RWPE2 (cell line): ENCODE measurements at regions not wholly inside any gene's neighbourhood (a gene's known extent, or its start where the extent isn't known, plus 50 kb on each side); places are given as distances from the start of the nearest gene placed in this dataset.
"Not testable (repeated sequence)": the region's sequence is repeated elsewhere in the genome, so short reads cannot be mapped to it uniquely, and the experiment has no call there.

Experiments
- ATAC-seq: fragments of 200-7000 bp; cut with Tn5 transposase; 3 replicates; pipeline ENCODE4 v1.9.1; 2021; ENCODE audit warnings: low read depth
- DNase-seq: peaks from one replicate; pipeline ENCODE4 v3.0.0-alpha.2; 2020; ENCODE audit warnings: low spot score
- H3K27ac ChIP-seq: fragments of 450-650 bp; 2 replicates; pipeline ENCODE4 v1.5.1; 2017; ENCODE audit warnings: mild to moderate bottlenecking; ENCODE audit not compliant: poor library complexity, severe bottlenecking
- H3K27me3 ChIP-seq: fragments of 250-450 bp; sonication (Bioruptor Pico); 2 replicates; pipeline ENCODE4 v1.5.1; 2021; ENCODE audit warnings: mild to moderate bottlenecking, moderate library complexity; ENCODE audit not compliant: insufficient read depth, poor library complexity, severe bottlenecking
- H3K36me3 ChIP-seq: fragments of 250-450 bp; sonication (Bioruptor Pico); 2 replicates; pipeline ENCODE4 v1.5.1; 2020; ENCODE audit warnings: low read depth, mild to moderate bottlenecking, moderate library complexity
- H3K4me1 ChIP-seq: fragments of 250-450 bp; sonication (Bioruptor Pico); 2 replicates; pipeline ENCODE4 v1.5.1; 2021; ENCODE audit warnings: mild to moderate bottlenecking, moderate library complexity; ENCODE audit not compliant: insufficient read depth, poor library complexity, severe bottlenecking
- H3K4me3 ChIP-seq: fragments of 250-450 bp; sonication (Bioruptor Pico); 2 replicates; pipeline ENCODE4 v1.5.1; 2021; ENCODE audit warnings: mild to moderate bottlenecking, moderate library complexity; ENCODE audit not compliant: severe bottlenecking
- H3K9me3 ChIP-seq: fragments of 250-450 bp; sonication (Bioruptor Pico); 2 replicates; pipeline ENCODE4 v1.5.1; 2021; ENCODE audit warnings: mild to moderate bottlenecking, moderate library complexity; ENCODE audit not compliant: severe bottlenecking
- CTCF ChIP-seq: fragments of 450-650 bp; IDR thresholded peaks from one replicate; pipeline ENCODE4 v1.5.1; 2017; ENCODE audit warnings: mild to moderate bottlenecking, moderate library complexity; ENCODE audit not compliant: poor library complexity, severe bottlenecking

DNA sequence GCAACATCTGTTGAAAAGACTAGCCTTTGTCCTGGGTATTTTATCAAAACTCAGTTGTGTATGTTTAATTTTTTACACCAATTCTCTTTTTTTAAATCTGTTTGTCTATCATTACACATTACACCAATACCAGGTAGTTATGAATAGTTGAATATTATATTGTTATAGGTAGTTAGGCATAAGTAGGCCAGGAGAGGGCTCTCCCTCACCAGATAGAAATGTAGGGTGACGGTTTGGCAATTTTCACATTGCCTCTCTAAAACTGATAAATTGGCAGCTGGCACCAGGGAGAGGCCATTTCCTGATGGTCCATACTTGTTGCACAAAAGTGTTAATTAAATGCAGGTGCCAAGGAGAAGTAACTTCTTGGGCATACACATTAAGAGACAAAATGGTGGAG lies 483.1 kb upstream of the EPHA6 start:
- no peaks in the 10 kb centered on the region for H3K4me1 ChIP-seq
- no peaks in the 10 kb centered on the region for H3K27me3 ChIP-seq
- H3K27ac ChIP-seq: no peak overlapping the region
- H3K36me3 ChIP-seq: no peaks in the 10 kb centered on the region
- TF ChIP-seq CTCF: peak; percentile 75
- ATAC-seq (peak; percentile 61; the same call in 2 of the 3 replicates), DNase-seq (no peak)
- no peak overlapping the region for H3K4me3 ChIP-seq
- no peaks in the 10 kb centered on the region for H3K9me3 ChIP-seq

- no peak overlapping the region for H3K27ac ChIP-seq
- H3K9me3 ChIP-seq: no peaks in the 10 kb centered on the region
- TF ChIP-seq CTCF: no peak
- DNase-seq: no peak
- no peaks in the 10 kb centered on the region for H3K27me3 ChIP-seq
- no peaks in the 10 kb centered on the region for H3K36me3 ChIP-seq
- no peaks in the 10 kb centered on the region for H3K4me1 ChIP-seq
- no peak for ATAC-seq
- H3K4me3 ChIP-seq: no peak overlapping the region
Measured at GRCh38 chr3:96334779-96335178, 479.6 kb upstream of the EPHA6 start.

DNA sequence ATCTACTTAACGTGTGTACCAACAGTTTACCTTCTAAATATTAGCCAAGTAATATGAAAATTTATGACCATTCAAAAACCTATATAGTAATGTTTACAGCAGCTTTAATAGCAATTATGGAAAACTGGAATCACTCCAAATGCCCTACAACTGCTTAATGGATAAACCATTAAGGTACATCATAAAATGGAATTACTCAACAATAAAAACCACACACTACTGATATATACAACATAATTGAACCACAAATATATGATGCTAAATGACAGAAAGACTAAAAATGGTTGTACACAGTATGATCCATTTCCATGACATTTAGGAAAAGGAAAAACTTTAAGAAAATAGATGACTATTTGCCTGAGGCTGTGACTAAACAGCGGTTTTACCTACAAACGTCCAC lies 467.1 kb upstream of the EPHA6 start:
- no peak overlapping the region for H3K4me3 ChIP-seq
- TF ChIP-seq CTCF: no peak
- H3K9me3 ChIP-seq: no peaks in the 10 kb centered on the region
- DNase-seq (no peak), ATAC-seq (peak; percentile 19; the same call in 1 of the 3 replicates)
- no peak overlapping the region for H3K27ac ChIP-seq
- peaks cover 10% of the 10 kb centered on the region for H3K4me1 ChIP-seq
- no peaks in the 10 kb centered on the region for H3K27me3 ChIP-seq
- no peaks in the 10 kb centered on the region for H3K36me3 ChIP-seq

DNA sequence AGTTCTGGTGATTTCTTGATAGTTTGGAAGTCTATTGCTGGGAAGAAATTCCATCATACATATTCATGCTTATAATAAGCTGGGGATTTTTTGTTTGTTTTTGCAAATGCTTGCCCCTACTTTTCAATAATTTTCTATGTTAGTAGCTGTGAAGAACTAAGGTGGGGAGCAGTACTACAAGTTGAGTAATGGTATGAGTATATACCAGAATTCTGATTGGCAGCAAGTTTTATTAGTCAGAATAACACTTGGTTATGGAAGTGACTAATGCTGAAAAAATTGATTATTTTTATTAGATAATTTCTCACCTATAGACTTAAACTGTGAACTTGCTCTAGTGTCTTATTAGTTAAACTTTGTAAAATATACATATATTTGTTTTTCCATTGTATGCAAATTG lies 462.8 kb upstream of the EPHA6 start:
- H3K9me3 ChIP-seq, DNase-seq, H3K4me3 ChIP-seq, H3K27me3 ChIP-seq, H3K36me3 ChIP-seq: not testable (repeated sequence)
- Histone ChIP-seq H3K4me1 (peaks cover 23% of the 10 kb centered on the region), H3K27ac (peak overlapping the region; percentile 6)
- peak; percentile 88 for ATAC-seq

GRCh38 chr3:96354106-96354505 lies 460.3 kb upstream of the EPHA6 start:
- Histone ChIP-seq H3K4me1 (peaks cover 23% of the 10 kb centered on the region), H3K36me3 (no peaks in the 10 kb centered on the region), H3K27ac (peak overlapping the region; percentile 31), H3K4me3 (no peak overlapping the region), H3K9me3 (no peaks in the 10 kb centered on the region), H3K27me3 (no peaks in the 10 kb centered on the region)
- no peak for DNase-seq
- TF ChIP-seq CTCF: no peak
- no peak for ATAC-seq

GRCh38 chr3:96354742-96355141 lies 459.7 kb upstream of the EPHA6 start:
- Histone ChIP-seq H3K4me1 (peaks cover 23% of the 10 kb centered on the region), H3K4me3 (no peak overlapping the region), H3K36me3 (no peaks in the 10 kb centered on the region), H3K27me3 (no peaks in the 10 kb centered on the region), H3K27ac (peak overlapping the region; percentile 31), H3K9me3 (no peaks in the 10 kb centered on the region)
- no peak for TF ChIP-seq CTCF
- no peak for DNase-seq
- ATAC-seq: peak; percentile 80
